Activated T-helper 1 cell treated with anti-CD3 and anti-CD28 coated beads, Interleukin-12 subunit alpha, Interleukin-12 subunit beta, Interleukin-2, Interleukin-4 antibody, amounts not matched to agents 30 ng/mL and 10 ng/mL and 1 ng/mL, durations not matched to agents 14 hours and 24 hours and 36 hours (primary cell): ENCODE measurements at regions not wholly inside any gene's neighbourhood (a gene's known extent, or its start where the extent isn't known, plus 50 kb on each side); places are given as distances from the start of the nearest gene placed in this dataset.

Source experiments
- DNase-seq: peaks from one replicate; pipeline ENCODE4 v3.0.0; 2021; ENCODE audit warnings: low spot score
- H3K27ac Mint-ChIP-seq: one replicate; pipeline ENCODE4 v1.8.0; 2021; ENCODE audit warnings: mild to moderate bottlenecking, mixed read lengths
- H3K27me3 Mint-ChIP-seq: one replicate; pipeline ENCODE4 v1.8.0; 2022; ENCODE audit warnings: mild to moderate bottlenecking, moderate library complexity, mixed read lengths; ENCODE audit not compliant: insufficient read depth
- H3K36me3 Mint-ChIP-seq: one replicate; pipeline ENCODE4 v1.8.0; 2021; ENCODE audit warnings: low read depth, mixed read lengths
- H3K4me1 Mint-ChIP-seq: one replicate; pipeline ENCODE4 v1.8.0; 2021; ENCODE audit warnings: low read depth, mixed read lengths
- H3K4me3 Mint-ChIP-seq: one replicate; pipeline ENCODE4 v1.8.0; 2021; ENCODE audit warnings: mild to moderate bottlenecking, moderate library complexity, mixed read lengths
- H3K9me3 Mint-ChIP-seq: one replicate; pipeline ENCODE4 v1.8.0; 2021; ENCODE audit warnings: mixed read lengths
- intact Hi-C: fragments of 100-400 bp; cut with micrococcal nuclease; formaldehyde crosslinking; loops from one replicate; pipeline ENCODE4 v1.15.1; 2024

DNA sequence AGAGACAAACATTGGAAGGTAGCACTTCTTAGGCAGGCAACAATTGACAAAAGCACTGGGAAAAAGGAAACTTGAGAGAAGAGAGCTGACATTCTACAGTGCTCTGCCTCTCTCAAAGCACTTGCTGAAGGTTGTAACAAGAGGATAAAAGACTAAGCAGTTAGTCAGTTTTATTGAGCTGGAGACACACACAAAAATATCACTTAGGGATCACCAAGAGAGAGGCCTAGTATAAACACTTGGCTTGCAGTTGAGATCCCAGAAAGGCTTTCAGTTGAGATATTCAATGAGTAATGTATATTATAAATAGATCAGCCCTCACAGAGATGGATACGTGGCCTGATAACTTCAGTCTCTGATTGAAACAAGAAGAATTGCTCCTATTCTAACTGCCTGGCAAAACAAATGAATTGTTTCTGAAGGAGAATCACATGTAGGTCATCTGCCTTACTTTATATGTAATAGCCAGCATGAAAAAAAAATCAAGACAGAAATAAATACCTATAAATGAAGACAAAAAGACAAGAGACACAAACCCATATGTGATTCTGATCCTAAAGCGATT is 747.2 kb upstream of the MAN1A1 start:
- intact Hi-C loops, result no loop called here
- Mint-ChIP-seq H3K4me3 (no peak overlapping the region), H3K36me3 (no peaks in the 10 kb centered on the region), H3K9me3 (no peaks in the 10 kb centered on the region), H3K4me1 (no peaks in the 10 kb centered on the region), H3K27ac (no peak overlapping the region), H3K27me3 (no peaks in the 10 kb centered on the region)
- DNase-seq, result no peak

GRCh38 chr6:120083186-120083585 is 733.6 kb upstream of the MAN1A1 start:
- intact Hi-C loops, result no loop called here
- H3K9me3 Mint-ChIP-seq, result no peaks in the 10 kb centered on the region
- no peaks in the 10 kb centered on the region for H3K27me3 Mint-ChIP-seq
- no peak for DNase-seq
- H3K4me3 Mint-ChIP-seq, result no peak overlapping the region
- H3K36me3 Mint-ChIP-seq, result no peaks in the 10 kb centered on the region
- no peak overlapping the region for H3K27ac Mint-ChIP-seq
- H3K4me1 Mint-ChIP-seq, result no peaks in the 10 kb centered on the region

GRCh38 chr6:120077489-120077888 is 727.9 kb upstream of the MAN1A1 start:
- Mint-ChIP-seq H3K27me3 (no peaks in the 10 kb centered on the region), H3K4me1 (no peaks in the 10 kb centered on the region), H3K9me3 (no peaks in the 10 kb centered on the region), H3K36me3 (no peaks in the 10 kb centered on the region), H3K27ac (no peak overlapping the region), H3K4me3 (no peak overlapping the region)
- DNase-seq, result no peak
- intact Hi-C loops, result no loop called here

DNA sequence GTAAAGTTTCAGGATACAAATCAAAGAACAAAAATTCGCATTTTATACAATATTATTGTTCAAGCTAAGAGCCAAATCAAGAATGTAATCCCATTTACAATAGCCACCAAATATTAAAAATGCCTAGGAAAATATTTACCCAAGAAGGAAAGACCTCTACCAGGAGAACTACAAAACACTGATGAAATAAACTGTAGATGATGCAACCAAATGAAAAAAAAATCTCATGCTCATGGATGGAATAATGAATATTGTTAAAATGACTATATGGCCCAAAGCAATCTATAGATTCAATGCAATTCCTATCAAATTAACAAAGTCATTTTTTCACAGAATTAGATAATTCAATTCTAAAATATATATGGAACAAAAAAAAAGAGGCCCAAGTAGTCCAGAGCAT is 708.8 kb upstream of the MAN1A1 start:
- H3K27me3 Mint-ChIP-seq, result no peaks in the 10 kb centered on the region
- no peak overlapping the region for H3K27ac Mint-ChIP-seq
- intact Hi-C loops, result no loop called here
- no peak for DNase-seq
- no peaks in the 10 kb centered on the region for H3K4me1 Mint-ChIP-seq
- peaks cover 4% of the 10 kb centered on the region for H3K9me3 Mint-ChIP-seq
- no peaks in the 10 kb centered on the region for H3K36me3 Mint-ChIP-seq
- H3K4me3 Mint-ChIP-seq, result no peak overlapping the region

- intact Hi-C loops, result loop anchor here (1.0 kb wide), 1 partner anchor 314 kb away; no protein-coding TSS in a partner anchor
- no peak overlapping the region for H3K4me3 Mint-ChIP-seq
- H3K36me3 Mint-ChIP-seq, result no peaks in the 10 kb centered on the region
- no peaks in the 10 kb centered on the region for H3K4me1 Mint-ChIP-seq
- no peaks in the 10 kb centered on the region for H3K27me3 Mint-ChIP-seq
- peaks cover 4% of the 10 kb centered on the region for H3K9me3 Mint-ChIP-seq
- no peak for DNase-seq
- H3K27ac Mint-ChIP-seq, result no peak overlapping the region
These were observed 706.5 kb upstream of the MAN1A1 start for GRCh38 chr6:120056085-120056484.

DNA sequence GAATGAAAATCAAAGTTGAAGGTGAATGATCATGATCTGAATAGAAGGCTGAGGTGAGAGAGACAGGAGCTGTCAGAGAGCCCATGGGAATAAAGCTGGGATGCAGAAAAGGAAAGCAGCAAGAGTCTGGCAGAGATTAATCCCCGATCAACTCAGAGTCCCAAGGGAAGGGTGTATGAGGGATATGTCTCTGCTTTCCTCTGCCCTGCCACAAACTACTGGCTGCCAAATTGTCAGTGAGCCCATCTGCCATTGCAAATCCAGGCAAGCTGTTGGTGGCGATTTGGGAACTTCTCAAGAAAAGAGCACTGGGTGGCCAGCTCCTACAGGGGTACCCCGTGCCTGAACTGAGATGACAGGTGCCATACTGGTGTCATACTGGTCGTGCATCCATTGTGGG is 705.5 kb upstream of the MAN1A1 start:
- DNase-seq, result no peak
- H3K36me3 Mint-ChIP-seq, result no peaks in the 10 kb centered on the region
- H3K4me1 Mint-ChIP-seq, result no peaks in the 10 kb centered on the region
- H3K9me3 Mint-ChIP-seq, result peaks cover 4% of the 10 kb centered on the region
- H3K4me3 Mint-ChIP-seq, result no peak overlapping the region
- no peaks in the 10 kb centered on the region for H3K27me3 Mint-ChIP-seq
- intact Hi-C loops, result no loop called here
- no peak overlapping the region for H3K27ac Mint-ChIP-seq

- no peaks in the 10 kb centered on the region for H3K9me3 Mint-ChIP-seq
- H3K4me3 Mint-ChIP-seq, result no peak overlapping the region
- no peaks in the 10 kb centered on the region for H3K27me3 Mint-ChIP-seq
- no peaks in the 10 kb centered on the region for H3K4me1 Mint-ChIP-seq
- intact Hi-C loops, result no loop called here
- H3K36me3 Mint-ChIP-seq, result no peaks in the 10 kb centered on the region
- no peak overlapping the region for H3K27ac Mint-ChIP-seq
- DNase-seq, result no peak
These were observed 690.1 kb upstream of the MAN1A1 start for GRCh38 chr6:120039664-120040063.

DNA sequence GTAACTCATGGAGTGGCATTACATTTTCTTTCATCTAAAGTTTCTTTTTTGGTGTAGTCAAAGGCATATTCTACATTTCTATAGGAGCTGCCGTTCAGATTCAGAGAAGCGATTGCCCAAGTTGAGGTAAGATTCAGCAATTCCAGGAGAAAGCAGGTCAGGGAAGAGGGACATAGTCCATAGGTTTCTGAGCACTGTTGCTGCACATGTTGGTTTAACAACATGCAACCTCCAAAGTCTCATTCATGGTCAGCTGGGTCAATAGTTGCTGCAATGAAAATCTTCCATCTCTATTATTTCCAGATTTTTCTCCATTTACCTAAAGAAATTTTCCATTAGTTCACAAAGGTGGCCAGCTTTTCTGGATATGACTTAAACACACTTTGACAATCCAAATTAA is 682.3 kb upstream of the MAN1A1 start:
- Mint-ChIP-seq H3K4me3 (no peak overlapping the region), H3K27ac (no peak overlapping the region), H3K4me1 (no peaks in the 10 kb centered on the region), H3K27me3 (no peaks in the 10 kb centered on the region), H3K36me3 (no peaks in the 10 kb centered on the region), H3K9me3 (no peaks in the 10 kb centered on the region)
- DNase-seq, result no peak
- intact Hi-C loops, result no loop called here

- Mint-ChIP-seq H3K4me1 (no peaks in the 10 kb centered on the region), H3K9me3 (no peaks in the 10 kb centered on the region), H3K4me3 (no peak overlapping the region), H3K36me3 (no peaks in the 10 kb centered on the region), H3K27ac (no peak overlapping the region), H3K27me3 (no peaks in the 10 kb centered on the region)
- intact Hi-C loops, result no loop called here
- no peak for DNase-seq
These were observed 677.2 kb upstream of the MAN1A1 start for GRCh38 chr6:120026791-120027190.

DNA sequence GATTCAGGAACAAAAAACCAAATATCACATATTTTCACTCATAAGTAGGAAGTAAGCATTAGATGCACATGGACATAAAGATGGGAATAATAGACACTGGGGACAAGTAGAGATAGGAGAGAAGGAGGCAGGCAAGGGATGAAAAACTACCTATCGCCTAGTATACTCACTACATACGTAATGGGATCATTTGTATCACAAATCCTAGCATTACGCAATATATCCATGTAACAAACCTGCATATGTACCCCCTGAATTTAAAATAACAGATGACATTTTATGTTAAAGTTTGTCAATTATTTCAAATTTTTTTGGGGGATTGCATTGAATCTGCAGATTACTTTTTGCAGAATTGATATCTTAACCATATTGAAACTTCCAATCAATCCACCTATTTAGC is 660.5 kb upstream of the MAN1A1 start:
- Mint-ChIP-seq H3K27ac (no peak overlapping the region), H3K27me3 (peaks cover 2% of the 10 kb centered on the region), H3K9me3 (no peaks in the 10 kb centered on the region), H3K4me3 (no peak overlapping the region), H3K4me1 (no peaks in the 10 kb centered on the region), H3K36me3 (no peaks in the 10 kb centered on the region)
- intact Hi-C loops, result no loop called here
- no peak for DNase-seq

DNA sequence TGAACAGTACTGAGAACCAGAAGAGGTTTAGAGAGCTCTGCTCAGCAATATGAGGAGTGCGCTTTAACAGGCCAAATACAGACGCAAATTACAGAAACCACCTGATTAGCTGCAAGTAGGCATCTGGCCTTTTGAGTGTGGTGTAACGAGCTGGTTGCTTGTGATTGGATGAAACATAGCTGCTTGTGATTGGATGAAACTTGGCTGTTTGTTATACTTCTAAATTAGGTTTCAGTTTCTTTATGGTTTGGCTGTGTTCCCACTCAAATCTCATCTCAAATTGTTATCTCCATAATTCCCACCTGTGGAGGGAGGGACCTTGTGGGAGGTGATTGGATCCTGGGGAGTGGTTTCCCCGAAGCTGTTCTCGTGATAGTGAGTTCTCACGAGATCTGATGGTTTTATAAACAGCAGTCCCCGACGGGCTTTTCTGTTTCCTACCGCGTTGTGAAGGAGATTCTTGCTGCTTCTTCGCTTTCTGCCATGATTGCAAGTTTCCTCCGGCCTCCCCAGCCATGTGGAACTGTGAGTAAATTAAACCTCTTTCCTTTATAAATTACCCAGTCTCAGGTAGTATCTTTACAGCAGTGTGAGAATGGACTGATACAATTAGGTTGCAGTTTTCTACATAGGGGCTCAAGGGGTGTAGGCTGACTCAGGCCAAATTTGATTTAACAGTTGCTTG is 655.9 kb upstream of the MAN1A1 start:
- Mint-ChIP-seq H3K27ac (no peak overlapping the region), H3K9me3 (no peaks in the 10 kb centered on the region), H3K27me3 (no peaks in the 10 kb centered on the region), H3K4me1 (no peaks in the 10 kb centered on the region), H3K36me3 (no peaks in the 10 kb centered on the region), H3K4me3 (no peak overlapping the region)
- DNase-seq, result no peak
- intact Hi-C loops, result no loop called here

- H3K9me3 Mint-ChIP-seq, result no peaks in the 10 kb centered on the region
These were observed 637.5 kb upstream of the MAN1A1 start for GRCh38 chr6:119986934-119987549.

DNA sequence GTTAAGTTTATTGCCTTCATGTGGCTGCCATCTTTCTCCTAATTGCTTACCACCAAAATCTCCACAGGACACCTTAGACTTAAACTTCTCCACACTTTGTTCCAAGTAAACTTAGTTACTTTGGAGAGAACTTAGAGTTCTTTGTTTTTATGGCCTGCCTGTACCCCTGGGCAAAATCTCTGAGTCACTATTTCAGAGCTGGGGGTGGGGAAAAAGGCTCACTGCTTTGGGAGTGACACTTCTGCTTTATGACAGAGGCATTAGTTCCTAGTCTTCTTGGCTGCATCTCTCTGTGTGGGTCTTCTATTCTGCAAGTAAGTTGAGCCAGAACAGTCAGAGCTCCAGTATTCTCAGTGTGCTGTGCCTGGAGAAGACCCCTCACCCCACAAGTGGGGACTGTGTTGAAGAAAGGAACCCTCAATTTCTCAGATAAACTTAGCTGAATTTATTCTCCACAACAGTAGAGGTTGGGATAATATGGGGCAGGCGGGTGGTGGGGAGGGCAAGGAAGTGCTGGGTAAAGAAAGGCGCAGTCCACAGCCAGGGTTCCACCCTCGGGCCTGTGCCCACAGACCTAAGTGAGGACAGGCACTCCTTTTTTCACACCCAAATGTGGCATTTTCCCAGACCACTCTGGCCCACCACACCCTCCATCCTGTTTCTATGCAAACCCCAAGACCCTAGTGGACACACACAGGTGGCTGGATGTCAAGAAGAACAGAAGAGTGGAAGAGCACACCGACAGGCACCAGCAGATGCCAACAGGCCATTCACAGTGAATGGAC is 636.6 kb upstream of the MAN1A1 start:
- intact Hi-C loops, result no loop called here
- Mint-ChIP-seq H3K4me1 (no peaks in the 10 kb centered on the region), H3K4me3 (no peak overlapping the region), H3K9me3 (no peaks in the 10 kb centered on the region), H3K36me3 (no peaks in the 10 kb centered on the region), H3K27me3 (no peaks in the 10 kb centered on the region), H3K27ac (no peak overlapping the region)
- no peak for DNase-seq

More at GRCh38 chr6:119986934-119987549, 637.5 kb upstream of the MAN1A1 start:
- H3K4me1 Mint-ChIP-seq, result no peaks in the 10 kb centered on the region
- intact Hi-C loops, result no loop called here
- DNase-seq, result no peak
- H3K27ac Mint-ChIP-seq, result no peak overlapping the region
- no peak overlapping the region for H3K4me3 Mint-ChIP-seq
- no peaks in the 10 kb centered on the region for H3K36me3 Mint-ChIP-seq
- no peaks in the 10 kb centered on the region for H3K27me3 Mint-ChIP-seq
